H9 (cell line): ENCODE measurements at regions not wholly inside any gene's neighbourhood (a gene's known extent, or its start where the extent isn't known, plus 50 kb on each side); places are given as distances from the start of the nearest gene placed in this dataset.

Experiments used
- DNase-seq: peaks from one replicate; pipeline ENCODE4 v3.0.0-alpha.2; 2017
- H2AFZ ChIP-seq: one replicate; pipeline ENCODE4 v1.6.1; 2013; ENCODE audit warnings: mild to moderate bottlenecking, low read length, control low read depth, moderate library complexity
- H2AK5ac ChIP-seq: 2 replicates; pipeline ENCODE4 v1.6.1; 2013; ENCODE audit warnings: low read length, control low read depth, mixed read lengths; ENCODE audit not compliant: insufficient read length
- H2BK120ac ChIP-seq: one replicate; pipeline ENCODE4 v1.6.1; 2013; ENCODE audit warnings: low read depth, mild to moderate bottlenecking, low read length, control low read depth, inconsistent platforms; ENCODE audit not compliant: poor library complexity, severe bottlenecking
- H2BK12ac ChIP-seq: 2 replicates; pipeline ENCODE4 v1.6.1; 2013; ENCODE audit warnings: low read length, control low read depth, mixed read lengths, low read depth; ENCODE audit not compliant: insufficient read length
- H2BK15ac ChIP-seq: 2 replicates; pipeline ENCODE4 v1.6.1; 2013; ENCODE audit warnings: low read depth, low read length, control low read depth
- H2BK20ac ChIP-seq: one replicate; pipeline ENCODE4 v1.6.1; 2013; ENCODE audit warnings: low read depth, mild to moderate bottlenecking, low read length, control low read depth, inconsistent platforms; ENCODE audit not compliant: poor library complexity, severe bottlenecking
- H2BK5ac ChIP-seq: 2 replicates; pipeline ENCODE4 v1.6.1; 2013; ENCODE audit warnings: low read length, control low read depth, mixed read lengths; ENCODE audit not compliant: insufficient read length
- H3K14ac ChIP-seq: 2 replicates; pipeline ENCODE4 v1.6.1; 2013; ENCODE audit warnings: low read length, control low read depth; ENCODE audit not compliant: insufficient read depth
- H3K18ac ChIP-seq: 2 replicates; pipeline ENCODE4 v1.6.1; 2013; ENCODE audit warnings: low read depth, mild to moderate bottlenecking, mixed read lengths, low read length, control low read depth; ENCODE audit not compliant: insufficient read length
- H3K23ac ChIP-seq: 2 replicates; pipeline ENCODE4 v1.6.1; 2013; ENCODE audit warnings: low read length, control low read depth, mixed read lengths, low read depth; ENCODE audit not compliant: insufficient read length
- H3K23me2 ChIP-seq: 2 replicates; pipeline ENCODE4 v1.6.1; 2013; ENCODE audit warnings: low read depth, mild to moderate bottlenecking, mixed read lengths, low read length, control low read depth; ENCODE audit not compliant: insufficient read length, poor library complexity, severe bottlenecking
- H3K27ac ChIP-seq: 2 replicates; pipeline ENCODE4 v1.5.1; 2013; ENCODE audit warnings: low read length, control low read depth, mixed read lengths, low read depth; ENCODE audit not compliant: insufficient read length
- H3K27me3 ChIP-seq: 2 replicates; pipeline ENCODE4 v1.6.1; 2013; ENCODE audit warnings: low read length, control low read depth, inconsistent platforms; ENCODE audit not compliant: insufficient read depth
- H3K4ac ChIP-seq: 2 replicates; pipeline ENCODE4 v1.6.1; 2013; ENCODE audit warnings: low read depth, mild to moderate bottlenecking, control low read depth, inconsistent platforms, low read length, moderate library complexity
- H3K4me1 ChIP-seq: 2 replicates; pipeline ENCODE4 v1.6.1; 2013; ENCODE audit warnings: low read length, control low read depth, inconsistent platforms; ENCODE audit not compliant: insufficient read depth
- H3K4me2 ChIP-seq: 2 replicates; pipeline ENCODE4 v1.6.1; 2013; ENCODE audit warnings: low read length, control low read depth, mixed read lengths; ENCODE audit not compliant: insufficient read length, insufficient read depth
- H3K56ac ChIP-seq: 2 replicates; pipeline ENCODE4 v1.6.1; 2013; ENCODE audit warnings: low read depth, mild to moderate bottlenecking, mixed read lengths, low read length, control low read depth; ENCODE audit not compliant: insufficient read length
- H3K79me1 ChIP-seq: 2 replicates; pipeline ENCODE4 v1.6.1; 2013; ENCODE audit warnings: low read depth, mild to moderate bottlenecking, moderate library complexity, low read length, control low read depth, inconsistent platforms; ENCODE audit not compliant: insufficient read depth, poor library complexity, severe bottlenecking
- H3K79me2 ChIP-seq: 2 replicates; pipeline ENCODE4 v1.6.1; 2013; ENCODE audit warnings: low read length, control low read depth, inconsistent platforms; ENCODE audit not compliant: insufficient read depth
- H3K9ac ChIP-seq: 2 replicates; pipeline ENCODE4 v1.6.1; 2013; ENCODE audit warnings: low read length, control low read depth, mixed read lengths; ENCODE audit not compliant: insufficient read length; ENCODE audit errors: extremely low read depth
- H3K9me3 ChIP-seq: one replicate; pipeline ENCODE4 v1.6.1; 2013; ENCODE audit warnings: low read depth, low read length, inconsistent platforms; ENCODE audit not compliant: control insufficient read depth
- H3T11ph ChIP-seq: one replicate; pipeline ENCODE4 v1.6.1; 2013; ENCODE audit warnings: mild to moderate bottlenecking, low read length, control low read depth, inconsistent platforms
- H4K20me1 ChIP-seq: one replicate; pipeline ENCODE4 v1.6.1; 2013; ENCODE audit not compliant: control insufficient read depth, insufficient read length, insufficient read depth
- H4K5ac ChIP-seq: 2 replicates; pipeline ENCODE4 v1.6.1; 2013; ENCODE audit warnings: low read depth, mild to moderate bottlenecking, mixed read lengths, low read length, control low read depth; ENCODE audit not compliant: insufficient read length
- H4K8ac ChIP-seq: replicated peaks from 2 replicates; pipeline ENCODE4 v1.6.1; 2013; ENCODE audit warnings: low read length, control low read depth, mixed read lengths, low read depth; ENCODE audit not compliant: insufficient read length
- H4K91ac ChIP-seq: 2 replicates; pipeline ENCODE4 v1.6.1; 2013; ENCODE audit warnings: low read depth, mild to moderate bottlenecking, moderate library complexity, mixed read lengths, low read length, control low read depth; ENCODE audit not compliant: insufficient read length
- H3K27ac Mint-ChIP-seq, 3 experiments: 2 replicates in 2 of 3; 3 replicates in 1 of 3; pipeline ENCODE4 v1.8.0; 2020 to 2021; ENCODE audit warnings: mixed read lengths in 3 of 3, mild to moderate bottlenecking in 1 of 3, moderate library complexity in 1 of 3
- H3K27me3 Mint-ChIP-seq: 2 replicates; pipeline ENCODE4 v1.8.0; 2021; ENCODE audit warnings: low read depth, mild to moderate bottlenecking, moderate library complexity, mixed read lengths
- H3K36me3 Mint-ChIP-seq, 3 experiments: 2 replicates in 2 of 3; 3 replicates in 1 of 3; pipeline ENCODE4 v1.8.0; 2020 to 2021; ENCODE audit warnings: low read depth in 3 of 3, mixed read lengths in 3 of 3; ENCODE audit not compliant: insufficient read depth in 1 of 3
- H3K4me1 Mint-ChIP-seq, 2 experiments: 2 replicates each; pipeline ENCODE4 v1.8.0; 2020; ENCODE audit warnings: mixed read lengths in 2 of 2
- H3K4me3 Mint-ChIP-seq, 2 experiments: 2 replicates in 1 of 2; 3 replicates in 1 of 2; pipeline ENCODE4 v1.8.0; 2020 to 2021; ENCODE audit warnings: mild to moderate bottlenecking in 2 of 2, mixed read lengths in 2 of 2, moderate library complexity in 1 of 2
- H3K9me3 Mint-ChIP-seq, 2 experiments: 2 replicates in 1 of 2; 3 replicates in 1 of 2; pipeline ENCODE4 v1.8.0; 2020; ENCODE audit warnings: mild to moderate bottlenecking in 2 of 2, mixed read lengths in 2 of 2, moderate library complexity in 1 of 2
- WGBS: extraction: QIAGEN DNeasy Blood & Tissue Kit; methylation state at CpG from one replicate; pipeline ENCODE4 v1.1.7; 2013; ENCODE audit warnings: missing lambda C conversion rate, low lambda C conversion rate, mixed read lengths; ENCODE audit not compliant: insufficient read length; ENCODE audit errors: extremely low coverage; 5-methylcytosine and 5-hydroxymethylcytosine counted together
- TF ChIP-seq, protein P1 (sequence below): fragments of 200-600 bp; sonication (generic); conservative IDR thresholded peaks from 3 replicates; pipeline ENCODE4 v1.8.0; 2021; ENCODE audit warnings: antibody characterized with exemption, mild to moderate bottlenecking

DNA sequence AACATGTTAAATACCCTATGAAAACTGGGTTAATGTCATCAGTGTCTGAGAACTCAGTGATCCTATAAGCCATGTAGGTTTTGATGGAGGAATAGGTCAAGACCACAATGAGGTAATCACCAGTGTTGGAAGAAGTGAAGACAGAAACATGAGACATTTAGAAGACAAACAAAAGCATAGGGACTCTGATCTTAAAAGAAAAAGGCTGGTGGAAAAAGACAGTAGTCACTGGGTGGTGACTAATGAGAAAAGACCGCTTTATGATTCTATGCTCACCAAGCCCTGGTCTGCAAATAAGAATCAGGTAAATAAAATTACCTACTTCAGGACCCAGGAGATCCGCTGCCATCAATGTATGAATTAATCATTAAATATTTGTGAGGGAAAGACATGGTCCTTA lies 271.9 kb downstream of the GPD2 start:
- Mint-ChIP-seq H3K4me3 (no peak overlapping the region), H3K27me3 (no peaks in the 10 kb centered on the region), H3K9me3 (peaks cover 0 to 4% of the 10 kb centered on the region in 2 experiments; a peak in 1 of 5 replicates), H3K36me3 (peaks cover 0 to 4% (median 0%) of the 10 kb centered on the region in 3 experiments; a peak in 1 of 7 replicates), H3K27ac (no peak overlapping the region), H3K4me1 (peaks cover 12 to 14% of the 10 kb centered on the region in 2 experiments)
- WGBS = no CpG with 5 or more reads among the region's 2 CpGs
- no peaks in the 10 kb centered on the region for H3K9me3 ChIP-seq
- no peak overlapping the region for H3K14ac ChIP-seq
- H4K5ac ChIP-seq = no peak overlapping the region
- H2BK5ac ChIP-seq = no peak overlapping the region
- no peak overlapping the region for H3K4me2 ChIP-seq
- H2BK120ac ChIP-seq = no peak overlapping the region
- H2BK20ac ChIP-seq = no peak overlapping the region
- no peak for DNase-seq
- H2AFZ ChIP-seq = no peak overlapping the region
- TF ChIP-seq, protein P1, sequence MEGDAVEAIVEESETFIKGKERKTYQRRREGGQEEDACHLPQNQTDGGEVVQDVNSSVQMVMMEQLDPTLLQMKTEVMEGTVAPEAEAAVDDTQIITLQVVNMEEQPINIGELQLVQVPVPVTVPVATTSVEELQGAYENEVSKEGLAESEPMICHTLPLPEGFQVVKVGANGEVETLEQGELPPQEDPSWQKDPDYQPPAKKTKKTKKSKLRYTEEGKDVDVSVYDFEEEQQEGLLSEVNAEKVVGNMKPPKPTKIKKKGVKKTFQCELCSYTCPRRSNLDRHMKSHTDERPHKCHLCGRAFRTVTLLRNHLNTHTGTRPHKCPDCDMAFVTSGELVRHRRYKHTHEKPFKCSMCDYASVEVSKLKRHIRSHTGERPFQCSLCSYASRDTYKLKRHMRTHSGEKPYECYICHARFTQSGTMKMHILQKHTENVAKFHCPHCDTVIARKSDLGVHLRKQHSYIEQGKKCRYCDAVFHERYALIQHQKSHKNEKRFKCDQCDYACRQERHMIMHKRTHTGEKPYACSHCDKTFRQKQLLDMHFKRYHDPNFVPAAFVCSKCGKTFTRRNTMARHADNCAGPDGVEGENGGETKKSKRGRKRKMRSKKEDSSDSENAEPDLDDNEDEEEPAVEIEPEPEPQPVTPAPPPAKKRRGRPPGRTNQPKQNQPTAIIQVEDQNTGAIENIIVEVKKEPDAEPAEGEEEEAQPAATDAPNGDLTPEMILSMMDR = no peak
- no peaks in the 10 kb centered on the region for H3K4me1 ChIP-seq
- no peak overlapping the region for H3K56ac ChIP-seq
- H2BK15ac ChIP-seq = no peak overlapping the region
- H3T11ph ChIP-seq = no peak overlapping the region
- no peaks in the 10 kb centered on the region for H3K79me1 ChIP-seq
- H3K27ac ChIP-seq = no peak overlapping the region
- no peak overlapping the region for H4K91ac ChIP-seq
- H3K79me2 ChIP-seq = no peaks in the 10 kb centered on the region
- no peaks in the 10 kb centered on the region for H4K20me1 ChIP-seq
- H4K8ac ChIP-seq = no peak overlapping the region
- H3K18ac ChIP-seq = no peak overlapping the region
- no peaks in the 10 kb centered on the region for H3K27me3 ChIP-seq
- no peak overlapping the region for H3K9ac ChIP-seq
- no peak overlapping the region for H3K23ac ChIP-seq
- H2AK5ac ChIP-seq = no peak overlapping the region
- H2BK12ac ChIP-seq = no peak overlapping the region
- H3K4ac ChIP-seq = no peak overlapping the region
- H3K23me2 ChIP-seq = no peaks in the 10 kb centered on the region
